GM18870 (cell line): ENCODE measurements at regions not wholly inside any gene's neighbourhood (a gene's known extent, or its start where the extent isn't known, plus 50 kb on each side); places are given as distances from the start of the nearest gene placed in this dataset.
"Not testable (repeated sequence)": the region's sequence is repeated elsewhere in the genome, so short reads cannot be mapped to it uniquely, and the experiment has no call there.

ENCODE experiments used
- ATAC-seq: cut with Tn5 transposase; IDR thresholded peaks from one replicate; pipeline ENCODE4 v1.9.1; 2021; ENCODE audit warnings: moderate library complexity; ENCODE audit not compliant: unreplicated experiment

DNA sequence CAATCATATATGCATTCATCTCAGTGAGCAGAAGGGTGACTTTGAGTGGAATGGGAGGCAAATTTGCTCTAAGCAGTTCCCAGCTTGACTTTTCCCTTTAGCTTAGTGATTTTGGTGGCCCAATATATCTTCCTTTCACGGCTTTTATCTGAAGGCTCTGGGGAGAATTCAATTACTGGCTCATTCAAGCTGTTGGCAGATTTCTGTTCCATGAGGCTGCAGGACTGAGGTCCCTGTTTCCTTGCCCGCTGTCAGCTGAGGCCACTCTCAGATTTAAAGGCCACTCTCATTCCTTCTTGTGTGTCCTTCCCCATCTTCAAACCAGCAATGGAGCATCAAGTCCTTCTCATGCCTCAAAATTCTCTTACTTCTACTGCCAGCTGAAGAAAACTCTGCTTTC is 170.4 kb upstream of the ATP10A start:
- ATAC-seq = no peak

DNA sequence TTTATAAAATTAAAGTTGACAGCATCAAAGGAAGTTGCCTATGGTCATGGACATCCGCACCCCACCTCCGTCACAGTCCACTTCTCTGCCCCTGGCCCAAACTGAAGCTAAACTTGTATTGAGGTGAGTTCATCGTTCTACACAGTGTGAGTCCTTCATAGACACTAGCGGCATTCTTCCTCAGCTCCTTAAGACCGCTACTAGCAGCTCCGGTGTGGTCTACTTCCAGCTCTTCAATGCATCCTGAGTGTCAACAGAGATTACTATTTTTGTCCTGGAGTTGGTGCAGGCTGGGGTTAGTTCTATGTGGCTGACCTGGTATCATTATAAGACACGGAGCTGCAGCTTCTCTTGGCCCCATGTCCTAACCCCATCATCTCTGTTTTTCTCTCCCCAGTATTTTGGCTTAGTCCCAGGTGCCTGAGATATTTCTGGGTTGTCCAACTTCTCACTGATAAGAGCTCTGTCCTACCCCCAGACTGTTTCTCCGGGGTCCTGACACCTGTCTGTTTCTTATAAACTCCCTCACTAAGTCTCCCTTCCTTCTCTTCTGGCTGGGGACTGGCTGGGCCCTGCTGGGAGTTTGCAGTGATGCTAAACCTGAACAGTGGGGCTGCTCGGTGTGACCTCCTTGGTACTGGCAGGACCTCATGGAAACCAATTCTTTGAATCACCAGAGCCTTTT is 169.2 kb upstream of the ATP10A start:
- no peak for ATAC-seq

DNA sequence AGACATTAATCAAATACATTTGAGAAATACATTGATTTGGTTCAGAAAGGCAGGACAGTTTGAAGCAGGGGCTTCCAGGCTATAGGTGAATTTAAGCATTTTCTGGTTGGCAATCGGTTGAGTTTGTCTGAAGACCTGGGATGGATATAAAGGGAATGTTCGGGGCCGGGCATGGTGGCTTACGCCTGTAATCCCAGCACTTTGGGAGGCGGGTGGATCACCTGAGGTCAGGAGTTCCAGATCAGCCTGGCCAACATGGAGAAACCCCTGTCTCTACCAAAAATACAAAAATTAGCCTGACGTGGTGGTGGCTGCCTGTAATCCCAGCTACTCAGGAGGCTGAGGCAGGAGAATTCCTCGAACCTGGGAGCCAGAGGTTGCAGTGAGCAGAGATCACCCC is 166.5 kb upstream of the ATP10A start:
- not testable (repeated sequence) for ATAC-seq

DNA sequence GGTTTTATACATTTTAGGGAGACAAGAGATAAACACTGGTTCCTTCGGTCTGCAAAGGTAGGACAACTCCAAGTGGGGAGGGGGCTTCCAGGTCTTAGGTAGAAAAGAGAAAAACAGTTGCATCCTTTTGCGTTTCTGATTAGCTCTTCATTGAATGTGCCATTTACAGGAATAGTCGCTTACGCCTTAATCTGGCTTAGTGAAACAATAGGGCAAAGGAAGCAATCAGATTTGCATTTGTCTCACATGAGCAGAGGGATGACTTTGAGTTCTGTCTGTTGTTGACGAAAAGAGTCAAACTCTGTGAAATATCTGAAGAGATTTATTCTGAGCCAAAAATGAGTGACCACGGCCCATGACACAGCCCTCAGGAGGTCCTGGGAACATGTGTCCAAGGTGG is 166.0 kb upstream of the ATP10A start:
- ATAC-seq = no peak

DNA sequence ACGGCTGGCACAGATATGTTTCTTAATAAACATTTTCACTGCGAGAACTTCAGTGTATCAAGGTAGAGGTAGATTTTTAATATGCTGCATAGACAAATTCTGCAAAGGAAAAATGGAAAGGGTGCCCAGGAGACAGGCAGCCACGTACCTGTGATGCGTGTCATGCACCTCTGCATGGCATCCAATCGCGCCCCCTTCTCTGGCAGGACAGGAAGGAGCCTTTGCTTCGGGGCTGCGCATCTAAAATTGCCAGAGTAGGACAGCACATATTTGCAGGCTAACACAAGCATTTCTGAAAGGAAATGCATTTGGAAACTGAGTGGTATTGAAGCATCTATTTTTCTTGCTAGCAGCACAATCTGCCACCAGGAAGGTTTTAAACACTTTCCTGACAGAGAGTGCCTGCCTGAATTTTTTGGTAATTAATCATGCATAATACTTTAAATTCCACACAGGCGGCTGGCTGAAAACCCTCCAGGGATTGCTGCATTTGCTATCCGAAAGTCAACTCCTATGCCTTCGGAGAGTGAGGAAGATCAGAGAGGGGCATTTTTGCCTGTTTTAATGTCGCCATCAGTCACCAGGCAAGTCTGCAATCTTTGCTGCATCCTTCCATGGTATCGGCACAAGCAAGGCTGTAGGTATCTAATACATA is 165.1 kb upstream of the ATP10A start:
- ATAC-seq = no peak

DNA sequence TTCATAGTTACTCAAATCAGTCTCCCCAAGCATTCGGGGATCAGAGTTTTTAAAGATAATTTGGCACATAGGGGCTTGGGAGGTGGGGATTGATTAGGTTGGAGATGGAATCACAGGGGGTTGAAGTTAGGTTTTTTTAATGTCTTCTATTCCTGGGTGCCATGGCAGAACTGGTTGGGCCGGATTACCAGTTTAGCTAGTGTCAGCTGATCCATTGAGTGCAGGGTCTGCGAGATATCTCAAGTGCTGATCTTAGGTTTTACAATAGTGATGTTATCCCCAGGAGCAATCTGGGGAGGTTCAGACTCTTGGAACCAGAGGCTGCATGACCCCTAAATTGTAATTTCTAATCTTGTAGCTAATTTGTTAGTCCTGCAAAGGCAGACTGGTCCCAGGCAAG is 163.5 kb upstream of the ATP10A start:
- not testable (repeated sequence) for ATAC-seq

- no peak for ATAC-seq
Observed at GRCh38 chr15:26024241-26024640, 161.1 kb upstream of the ATP10A start.

DNA sequence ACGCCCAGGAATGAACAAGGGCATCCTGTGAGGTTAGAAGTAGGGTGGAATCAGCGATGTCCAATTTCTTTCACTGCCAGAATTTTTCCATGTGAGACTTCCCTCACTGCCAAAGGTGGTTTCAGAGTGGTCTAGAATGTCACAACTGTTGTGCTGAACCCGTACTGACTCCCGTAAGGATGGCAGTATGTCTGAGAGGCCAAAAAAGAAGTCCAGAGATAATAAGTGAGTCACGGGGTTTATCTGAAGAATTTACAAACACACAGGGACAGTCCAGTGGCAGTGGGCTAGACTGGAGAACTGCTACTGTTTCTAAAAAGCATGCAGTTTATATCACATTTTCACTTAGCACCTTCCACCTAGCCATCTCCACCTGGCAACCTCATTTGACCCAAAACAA is 160.6 kb upstream of the ATP10A start:
- ATAC-seq = no peak

DNA sequence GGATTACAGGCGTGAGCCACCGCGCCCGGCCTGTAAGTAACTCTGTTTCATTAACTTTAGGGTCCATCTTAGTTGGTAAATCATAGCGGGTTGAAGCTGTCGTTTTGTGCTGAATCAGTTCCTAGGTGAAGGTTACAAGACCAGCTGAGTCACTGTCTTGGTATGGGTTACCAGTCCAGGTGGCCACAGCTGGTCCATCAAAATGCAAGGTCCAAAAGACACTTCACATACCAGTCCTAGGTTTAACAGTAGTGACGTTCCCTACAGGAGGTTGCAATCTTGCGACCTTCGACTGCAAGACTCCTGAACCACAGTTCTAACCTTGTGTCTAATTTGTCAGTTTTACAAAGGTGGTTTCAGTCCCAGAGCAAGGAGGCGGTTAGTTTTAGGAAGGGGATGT is 160.1 kb upstream of the ATP10A start:
- no peak for ATAC-seq

GRCh38 chr15:26020871-26021270 is 157.7 kb upstream of the ATP10A start:
- no peak for ATAC-seq

DNA sequence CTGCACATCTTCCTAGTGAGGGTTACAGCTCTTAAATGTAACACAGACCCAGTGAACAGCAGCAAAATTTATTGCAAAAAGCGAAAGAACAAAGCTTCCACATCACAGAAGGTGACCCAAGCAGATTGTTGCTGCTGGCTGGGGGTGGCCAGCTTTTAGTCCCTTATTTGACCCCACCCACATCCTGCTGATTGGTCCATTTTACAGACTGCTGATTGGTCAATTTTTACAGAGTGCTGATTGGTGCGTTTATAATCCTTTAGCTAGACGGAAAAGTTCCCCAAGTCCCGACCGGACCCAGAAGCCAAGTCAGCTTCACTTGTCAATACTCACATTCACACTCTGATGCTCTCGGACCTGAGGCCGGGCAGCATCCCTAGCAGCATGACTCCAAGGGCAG is 154.5 kb upstream of the ATP10A start:
- no peak for ATAC-seq

DNA sequence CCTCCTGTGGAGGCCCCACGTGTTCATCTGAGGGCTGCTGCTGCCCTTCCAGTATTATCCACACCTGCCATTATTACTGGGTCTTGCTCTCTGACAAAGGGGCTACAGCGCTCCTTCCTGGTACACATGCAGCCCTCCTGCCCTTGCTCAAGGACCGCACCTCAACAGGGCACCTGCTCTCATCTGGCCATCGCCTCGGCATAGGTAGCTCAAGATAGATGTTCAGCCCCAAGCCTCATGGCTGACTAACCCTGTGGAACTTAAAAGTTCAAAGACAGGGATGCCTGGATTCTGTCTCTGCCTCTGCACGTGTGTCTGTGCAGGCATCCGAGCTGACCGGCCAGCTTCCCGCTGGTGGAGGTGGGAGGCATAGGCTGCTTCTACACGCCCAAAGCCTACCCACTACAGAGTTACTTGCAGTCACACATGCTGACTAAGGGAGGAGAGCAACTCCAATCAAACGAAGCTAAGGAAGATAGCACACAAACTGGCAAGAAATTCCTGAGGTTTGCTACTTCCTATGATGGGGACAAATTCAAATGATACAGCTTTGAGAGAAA is 152.5 kb upstream of the ATP10A start:
- no peak for ATAC-seq

DNA sequence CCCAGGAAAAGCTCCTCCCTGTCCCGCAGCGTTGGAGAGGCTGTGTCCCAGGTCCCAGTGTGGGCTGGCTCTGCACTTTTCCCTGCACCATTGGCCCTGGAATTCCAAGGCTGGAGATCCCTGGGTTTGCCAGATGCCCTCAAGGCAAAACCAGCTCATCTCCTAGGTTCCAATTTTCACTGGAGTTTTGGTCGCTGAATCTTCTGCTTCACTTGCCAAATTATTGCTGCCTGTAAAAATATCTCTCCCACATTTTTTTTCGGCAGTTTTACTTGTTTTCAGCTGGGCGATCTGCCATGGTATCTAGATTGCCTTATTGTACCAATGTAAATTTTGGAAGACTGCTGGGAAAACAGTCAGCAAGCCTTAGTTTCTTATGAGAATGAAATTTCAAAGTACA is 150.9 kb upstream of the ATP10A start:
- no peak for ATAC-seq

DNA sequence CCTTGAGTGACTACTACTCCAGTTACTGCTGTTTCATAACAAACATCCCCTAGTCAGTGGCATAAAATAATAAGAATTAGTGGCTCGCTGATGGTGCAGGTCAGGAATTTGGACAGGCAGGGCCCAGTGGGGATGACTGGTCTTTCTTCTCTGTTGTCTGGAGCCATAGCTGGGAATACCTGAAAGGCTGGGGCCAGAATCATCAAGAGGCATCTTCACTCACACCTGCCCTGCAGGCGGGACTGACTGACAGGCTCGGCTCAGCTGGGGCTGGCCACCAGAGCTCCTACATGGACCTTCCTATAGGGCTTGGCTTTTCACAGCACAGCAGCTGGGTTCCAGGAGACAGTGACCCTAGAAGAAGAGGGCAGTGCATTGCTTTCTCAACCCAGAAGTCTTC is 148.8 kb upstream of the ATP10A start:
- no peak for ATAC-seq

GRCh38 chr15:26007151-26007550 is 144.0 kb upstream of the ATP10A start:
- ATAC-seq = no peak

DNA sequence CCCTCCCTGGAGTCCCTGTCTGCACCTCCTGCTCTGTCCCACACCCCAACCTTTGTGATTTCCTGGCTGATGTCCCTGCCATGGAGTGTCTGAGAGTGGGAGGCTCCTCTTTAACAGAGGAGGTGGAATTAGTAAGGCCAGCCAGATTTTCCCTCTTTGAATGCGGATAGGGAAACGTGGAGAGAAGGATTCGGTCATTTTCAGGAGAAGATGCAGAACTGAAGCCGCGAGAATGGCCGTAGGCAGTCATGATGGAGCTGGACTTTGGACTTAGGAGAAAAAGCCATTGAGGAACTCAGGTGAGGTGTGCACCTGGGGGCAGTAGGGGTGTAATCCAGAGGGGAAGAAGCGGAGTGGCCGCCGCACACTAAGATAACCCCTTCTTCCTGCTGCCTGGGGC is 138.1 kb upstream of the ATP10A start:
- no peak for ATAC-seq

DNA sequence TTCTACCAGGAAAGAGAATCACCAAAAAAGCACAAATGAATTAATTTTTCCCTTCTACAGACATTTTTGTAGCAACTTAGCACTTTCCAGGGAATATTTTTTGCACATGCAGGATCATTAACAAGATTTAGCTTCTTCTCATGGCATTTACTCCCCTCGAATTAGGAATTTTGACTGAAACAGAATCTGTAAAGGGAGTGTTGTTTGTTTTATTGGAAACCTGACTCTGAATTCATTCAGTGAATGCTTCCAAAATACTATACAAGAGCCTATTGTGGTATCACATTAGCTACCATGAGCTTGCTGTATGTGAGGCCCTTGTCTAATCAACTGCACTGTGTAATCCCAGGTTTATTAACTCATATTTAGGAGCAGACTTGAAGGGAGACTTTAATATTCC is 130.4 kb upstream of the ATP10A start:
- ATAC-seq = no peak

GRCh38 chr15:25990220-25990619 is 127.1 kb upstream of the ATP10A start:
- ATAC-seq = no peak

DNA sequence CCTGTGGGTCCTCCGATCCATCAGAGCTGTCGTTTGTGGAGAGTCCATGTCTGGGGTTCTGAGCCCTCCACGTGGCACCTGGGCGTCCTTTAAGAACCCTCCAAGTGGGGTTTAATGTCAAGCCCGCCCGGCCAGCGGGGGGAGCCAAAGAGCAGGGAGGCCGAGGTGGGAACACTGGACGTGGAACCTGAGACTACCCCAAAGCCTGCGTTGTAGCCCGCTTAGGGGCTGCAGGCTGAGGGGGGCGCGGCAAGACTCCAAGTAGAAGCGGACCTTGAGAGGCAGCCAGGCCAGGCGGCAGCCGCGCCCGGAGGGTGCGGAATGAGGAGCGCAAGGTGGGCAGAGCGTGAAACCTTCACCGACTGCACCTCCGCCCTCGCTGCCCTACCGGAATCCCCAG is 126.2 kb upstream of the ATP10A start:
- no peak for ATAC-seq

GRCh38 chr15:25988716-25989115 is 125.6 kb upstream of the ATP10A start:
- not testable (repeated sequence) for ATAC-seq

GRCh38 chr15:25987638-25988037 is 124.5 kb upstream of the ATP10A start:
- ATAC-seq = no peak

DNA sequence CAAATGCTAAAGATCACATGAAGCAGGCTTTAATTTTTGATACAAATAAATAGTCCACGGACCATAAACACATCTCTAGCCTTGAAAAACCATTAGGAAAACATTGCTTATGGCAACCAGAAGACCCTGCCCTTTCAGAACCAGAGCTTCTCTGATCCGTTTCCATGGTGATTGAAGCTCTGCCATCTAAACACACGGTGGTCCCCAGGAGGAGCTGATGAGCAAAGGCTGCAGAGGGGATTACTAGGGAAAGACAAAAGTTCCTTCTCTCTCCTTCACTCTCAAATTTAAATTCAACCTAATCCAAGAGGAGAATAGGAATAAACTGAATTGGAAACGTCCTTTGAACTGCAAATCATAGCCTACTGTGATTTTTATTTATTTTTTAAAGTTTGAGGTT is 122.0 kb upstream of the ATP10A start:
- ATAC-seq = no peak

GRCh38 chr15:25982736-25983135 is 119.6 kb upstream of the ATP10A start:
- ATAC-seq = no peak
